ENCODE measurements at regions not wholly inside any gene's neighbourhood (a gene's known extent, or its start where the extent isn't known, plus 50 kb on each side); places are given as distances from the start of the nearest gene placed in this dataset.

- CTCF ChIA-PET: interaction anchor here (1.2 kb wide), 1 partner anchor 256 kb away, joined by 3 read pairs; no protein-coding TSS in a partner anchor
- Histone ChIP-seq H3K9ac (replicated peaks; ENCODE audit: extremely low read depth, insufficient read depth, low read length) (no peak overlapping the region), H3K9me1 (replicated peaks; ENCODE audit: control insufficient read depth, extremely low read depth, insufficient read depth, low read length) (no peaks in the 10 kb centered on the region), H2AFZ (ENCODE audit: low read depth, low read length) (no peak overlapping the region), H3K4me1 (ENCODE audit: control insufficient read depth, extremely low read depth, insufficient read depth, low read length) (no peaks in the 10 kb centered on the region), H3K79me2 (ENCODE audit: control insufficient read depth, insufficient read depth, low read length) (no peaks in the 10 kb centered on the region), H3K4me3 (replicated peaks in 1 of 3; ENCODE audit: insufficient read depth in 1 of 3, low read depth in 1 of 3, low read length in 3 of 3) (no peak overlapping the region), H3K4me2 (ENCODE audit: insufficient read depth, low read length) (no peak overlapping the region), H4K20me1 (replicated peaks; ENCODE audit: control insufficient read depth, extremely low read depth, insufficient read depth, low read length) (no peaks in the 10 kb centered on the region), H3K9me3 (replicated peaks; ENCODE audit: control insufficient read depth, insufficient read depth, low read length) (no peaks in the 10 kb centered on the region), H3K36me3 (ENCODE audit: control insufficient read depth in 2 of 2, extremely low read depth in 1 of 2, insufficient read depth in 2 of 2, low read length in 2 of 2) (no peaks in the 10 kb centered on the region), H3K27ac (ENCODE audit: insufficient read depth, low read depth, low read length) (no peak overlapping the region), H3K27me3 (ENCODE audit: control insufficient read depth in 2 of 2, insufficient read depth in 2 of 2, low read length in 2 of 2) (no peaks in the 10 kb centered on the region)
- BruUV-seq (replicated peaks): no TSS peak
- intact Hi-C loops (cut with micrococcal nuclease) (no loop called here), dilution Hi-C loops (cut with MboI; ENCODE audit: extremely low pct_ligation_motif_present, low sequenced_read_pairs) (no loop called here)
- POLR2A ChIA-PET: no interaction called here
- FAIRE-seq: no peak
- no peak for DNase-seq (ENCODE audit: low read depth, low spot score)
- no peak for TF ChIP-seq EZH2 (IDR thresholded peaks at IDR 0.05; ENCODE audit: borderline replicate concordance, low read depth, low read length, severe bottlenecking)
- TF ChIP-seq POLR2AphosphoS5 (IDR thresholded peaks at IDR 0.05; ENCODE audit: insufficient read depth, low read depth, low read length): no peak
- TF ChIP-seq MAX (IDR thresholded peaks at IDR 0.05; ENCODE audit: insufficient read depth, insufficient read length): no peak
- TF ChIP-seq POLR2A (IDR thresholded peaks at IDR 0.05; ENCODE audit: low read depth, low read length): no peak
- TF ChIP-seq GATA2 (IDR thresholded peaks at IDR 0.05; ENCODE audit: insufficient read depth, insufficient read length, low read depth, low read length): no peak
- no peak for TF ChIP-seq FOS (IDR thresholded peaks at IDR 0.05; ENCODE audit: borderline replicate concordance, insufficient read depth, low read length)
- no peak for TF ChIP-seq MYC (IDR thresholded peaks at IDR 0.05; ENCODE audit: low read depth, low read length)
- no peak for TF ChIP-seq CTCF (IDR thresholded peaks at IDR 0.05; ENCODE audit: extremely low read depth in 1 of 2, insufficient read depth in 1 of 2, low read depth in 1 of 2, low read length in 2 of 2)
- TF ChIP-seq JUN (IDR thresholded peaks at IDR 0.05; ENCODE audit: borderline replicate concordance, insufficient read depth, insufficient read length, low read depth): no peak
Measured at GRCh38 chr20:57831326-57831992, 121.6 kb upstream of the PMEPA1 start.
